ENCODE measurements at regions not wholly inside any gene's neighbourhood (a gene's known extent, or its start where the extent isn't known, plus 50 kb on each side); places are given as distances from the start of the nearest gene placed in this dataset.

- H3K4ac ChIP-seq (replicated peaks; ENCODE audit: insufficient read length, low read depth, low read length), result no peak overlapping the region
- no peak overlapping the region for H3K4me2 ChIP-seq (ENCODE audit: insufficient read depth in 1 of 2, low read depth in 2 of 2, low read length in 2 of 2)
- no peaks in the 10 kb centered on the region for H3K36me3 ChIP-seq (ENCODE audit: control insufficient read depth in 2 of 4, insufficient read depth in 4 of 4, low read length in 3 of 4)
- no peak for DNase-seq (ENCODE audit: low read depth in 1 of 2, low spot score in 2 of 2)
- no peak overlapping the region for H3K27ac ChIP-seq (ENCODE audit: low read depth, low read length)
- CTCF ChIA-PET (ENCODE audit: partially characterized antibody), result interaction anchor here (1.1 kb wide), 1 partner anchor 33 kb away, joined by 3 read pairs; no protein-coding TSS in a partner anchor
- H3K27me3 ChIP-seq (replicated peaks in 1 of 4; ENCODE audit: control insufficient read depth in 3 of 4, extremely low read depth in 1 of 4, insufficient read depth in 3 of 4, low read length in 3 of 4), result no peaks in the 10 kb centered on the region
- 84% methylated on average over 4 of the region's 4 CpGs; no CpG with 5 or more reads in 1 of the 2 experiments for WGBS, 2 experiments (ENCODE audit: extremely low coverage in 1 of 2, insufficient coverage in 1 of 2, insufficient read length in 1 of 2, insufficient replicate concordance in 2 of 2, low coverage in 1 of 2, low lambda C conversion rate in 2 of 2, missing lambda C conversion rate in 1 of 2)
- H2BK5ac ChIP-seq (ENCODE audit: low read depth, low read length), result no peak overlapping the region
- no peaks in the 10 kb centered on the region for H3K79me1 ChIP-seq (ENCODE audit: low read depth, low read length)
- H3K79me2 ChIP-seq (ENCODE audit: control insufficient read depth in 1 of 2, insufficient read depth in 2 of 2, low read length in 2 of 2), result no peaks in the 10 kb centered on the region
- FAIRE-seq, result no peak
- H2AK5ac ChIP-seq (ENCODE audit: low read depth, low read length), result no peak overlapping the region
- no peak overlapping the region for H2AFZ ChIP-seq (ENCODE audit: low read length)
- no peaks in the 10 kb centered on the region; the same call in 1 of the 2 replicates for H3K23me2 ChIP-seq (ENCODE audit: low read depth, low read length)
- H4K8ac ChIP-seq (ENCODE audit: extremely low read depth, insufficient read depth, low read length), result no peak overlapping the region
- POLR2A ChIA-PET (ENCODE audit: partially characterized antibody), result no interaction called here
- no peaks in the 10 kb centered on the region for H3K4me1 ChIP-seq (replicated peaks in 1 of 4; ENCODE audit: control insufficient read depth in 3 of 4, insufficient read depth in 4 of 4, low read length in 3 of 4)
- H2BK12ac ChIP-seq (ENCODE audit: low read depth, low read length), result no peak overlapping the region
- H4K91ac ChIP-seq (replicated peaks; ENCODE audit: insufficient read length, low read length), result no peak overlapping the region
- H4K20me1 ChIP-seq (replicated peaks in 1 of 2; ENCODE audit: control insufficient read depth in 1 of 2, insufficient read depth in 2 of 2, low read length in 2 of 2), result no peaks in the 10 kb centered on the region
- no peak overlapping the region for H3K18ac ChIP-seq (ENCODE audit: extremely low read depth, low read length)
- H2BK120ac ChIP-seq (replicated peaks; ENCODE audit: low read depth, low read length), result no peak overlapping the region
- no peak overlapping the region for H3K14ac ChIP-seq (ENCODE audit: insufficient read length)
- H2BK15ac ChIP-seq (ENCODE audit: low read length), result no peak overlapping the region
- no peak overlapping the region for H2BK20ac ChIP-seq (ENCODE audit: low read length)
- no peak overlapping the region for H3K56ac ChIP-seq (replicated peaks; ENCODE audit: insufficient read length, low read depth, low read length)
- H3K23ac ChIP-seq (ENCODE audit: insufficient read length), result no peak overlapping the region
- H3K4me3 ChIP-seq (ENCODE audit: extremely low read depth in 1 of 4, insufficient read depth in 2 of 4, low read depth in 3 of 4, low read length in 4 of 4), result no peak overlapping the region
- no peak overlapping the region for H3K9ac ChIP-seq (replicated peaks in 1 of 4; ENCODE audit: extremely low read depth in 1 of 4, low read depth in 3 of 4, low read length in 3 of 4)
- H3K9me3 ChIP-seq (ENCODE audit: insufficient read depth in 2 of 2, low read depth in 1 of 2, low read length in 1 of 2), result no peaks in the 10 kb centered on the region
- H4K5ac ChIP-seq (ENCODE audit: insufficient read length, low read depth, low read length), result no peak overlapping the region
- TF ChIP-seq USF2 (IDR thresholded peaks at IDR 0.05; ENCODE audit: low read length) (no peak), CBX5 (IDR thresholded peaks at IDR 0.05; ENCODE audit: low read depth, low read length) (no peak), GABPA (IDR thresholded peaks at IDR 0.05; ENCODE audit: borderline replicate concordance, insufficient read depth, low read length) (no peak), RFX5 (IDR thresholded peaks at IDR 0.05; ENCODE audit: borderline replicate concordance, low read depth, low read length) (no peak), SP1 (IDR thresholded peaks at IDR 0.05; ENCODE audit: low read depth, low read length) (no peak), EZH2 (IDR thresholded peaks at IDR 0.05; ENCODE audit: low read depth, low read length, severe bottlenecking) (no peak), POU5F1 (IDR thresholded peaks at IDR 0.05; ENCODE audit: low read depth, low read length) (no peak), TCF12 (IDR thresholded peaks at IDR 0.05; ENCODE audit: low read depth, low read length) (no peak), ZNF274 (IDR thresholded peaks at IDR 0.05; ENCODE audit: borderline replicate concordance, extremely low read depth, low read length) (no peak), CBX8 (IDR thresholded peaks at IDR 0.05; ENCODE audit: borderline replicate concordance, low read depth, low read length) (no peak), NRF1 (IDR thresholded peaks at IDR 0.05; ENCODE audit: low read depth, low read length) (no peak), YY1 (IDR thresholded peaks at IDR 0.05; ENCODE audit: low read depth, low read length) (no peak)
Observed at GRCh38 chr20:11162026-11162775, 488.4 kb upstream of the JAG1 start.

All from H1 (cell line).